ENCODE measurements at regions not wholly inside any gene's neighbourhood (a gene's known extent, or its start where the extent isn't known, plus 50 kb on each side); places are given as distances from the start of the nearest gene placed in this dataset.

DNA sequence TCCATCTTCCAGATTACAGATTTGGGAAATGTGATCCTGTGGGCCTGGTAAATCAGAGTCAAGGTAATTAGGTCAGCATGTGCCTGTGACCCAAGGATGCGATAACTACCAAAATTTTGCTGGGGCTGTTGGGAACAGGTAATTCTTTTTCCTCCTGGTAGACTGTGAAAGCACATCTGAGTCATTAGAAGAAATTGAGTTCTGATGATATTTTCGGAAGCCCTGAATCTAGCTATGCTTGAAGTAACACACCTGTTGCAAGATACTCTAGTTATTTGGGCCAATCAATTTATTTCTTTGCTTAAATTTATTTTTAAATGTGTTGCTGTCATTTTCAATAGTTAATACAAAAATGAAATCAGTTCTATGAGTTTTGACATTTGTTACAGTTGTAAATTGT is 903.6 kb downstream of the RPA4 start:
- DNase-seq = no peak

DNA sequence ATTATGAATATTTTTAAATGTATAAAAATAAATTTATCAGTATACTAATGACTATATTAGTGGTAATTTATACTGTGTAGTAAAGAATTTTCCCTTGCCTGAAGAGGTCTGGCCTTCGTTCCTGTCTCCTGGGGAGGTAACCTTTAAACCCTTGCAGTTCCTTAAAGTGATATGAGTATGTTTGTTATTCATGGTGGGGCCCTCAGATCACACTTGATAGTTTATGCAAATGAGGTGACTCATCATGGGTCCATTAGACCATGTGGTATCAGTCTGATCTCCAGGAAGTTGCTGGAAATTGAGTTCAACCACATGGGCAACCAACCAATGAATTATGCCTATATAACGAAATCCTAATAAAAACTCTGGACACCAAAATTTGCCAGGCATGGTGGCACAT is 904.1 kb downstream of the RPA4 start:
- DNase-seq = no peak

DNA sequence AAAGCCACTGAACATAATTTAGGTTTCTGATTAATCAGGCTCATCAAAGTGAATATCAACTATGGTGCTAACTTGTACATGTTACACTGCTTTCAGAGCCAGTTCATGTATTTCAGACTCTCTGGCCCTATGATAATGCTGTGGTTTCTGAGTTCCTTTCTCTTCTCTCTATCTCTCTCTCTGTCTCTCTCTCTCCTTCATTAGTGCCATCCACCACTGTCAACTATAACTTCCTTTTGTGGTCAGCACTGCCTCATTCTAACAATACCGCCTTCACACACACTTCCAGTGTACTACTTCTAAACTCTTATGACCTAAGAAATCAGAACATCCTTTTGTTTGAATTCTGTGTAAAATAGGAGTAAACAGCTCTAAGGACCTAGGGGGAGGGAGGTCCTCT is 907.1 kb downstream of the RPA4 start:
- DNase-seq = no peak

- DNase-seq = no peak
Observed at GRCh38 chrX:97797076-97797475, 913.4 kb downstream of the RPA4 start.

- DNase-seq = no peak
Observed at GRCh38 chrX:97806238-97806637, 922.5 kb downstream of the RPA4 start.

DNA sequence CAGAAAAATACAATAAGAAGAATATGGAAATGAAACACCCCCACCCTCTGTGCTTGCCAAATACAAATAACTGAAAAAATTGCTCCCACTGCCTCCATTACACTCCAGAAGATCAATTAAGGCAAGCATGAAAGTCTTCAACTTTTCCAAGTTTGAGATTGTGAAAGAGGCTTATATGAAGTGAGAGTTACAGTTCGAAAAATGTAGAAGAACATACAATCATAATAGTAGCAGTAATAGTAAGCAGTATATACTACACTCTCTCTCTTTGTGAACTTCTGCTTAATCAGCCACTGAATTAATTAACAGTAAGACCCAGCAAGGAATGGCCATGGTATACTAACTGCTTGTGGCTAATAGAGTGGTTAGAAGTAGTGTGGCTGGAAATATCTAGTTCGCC is 923.2 kb downstream of the RPA4 start:
- no peak for DNase-seq

GRCh38 chrX:97820170-97820569 is 936.5 kb downstream of the RPA4 start:
- DNase-seq = no peak

GRCh38 chrX:97828471-97828870 is 944.8 kb downstream of the RPA4 start:
- no peak for DNase-seq

- DNase-seq = no peak
Observed at GRCh38 chrX:97835969-97836368, 952.3 kb downstream of the RPA4 start.

DNA sequence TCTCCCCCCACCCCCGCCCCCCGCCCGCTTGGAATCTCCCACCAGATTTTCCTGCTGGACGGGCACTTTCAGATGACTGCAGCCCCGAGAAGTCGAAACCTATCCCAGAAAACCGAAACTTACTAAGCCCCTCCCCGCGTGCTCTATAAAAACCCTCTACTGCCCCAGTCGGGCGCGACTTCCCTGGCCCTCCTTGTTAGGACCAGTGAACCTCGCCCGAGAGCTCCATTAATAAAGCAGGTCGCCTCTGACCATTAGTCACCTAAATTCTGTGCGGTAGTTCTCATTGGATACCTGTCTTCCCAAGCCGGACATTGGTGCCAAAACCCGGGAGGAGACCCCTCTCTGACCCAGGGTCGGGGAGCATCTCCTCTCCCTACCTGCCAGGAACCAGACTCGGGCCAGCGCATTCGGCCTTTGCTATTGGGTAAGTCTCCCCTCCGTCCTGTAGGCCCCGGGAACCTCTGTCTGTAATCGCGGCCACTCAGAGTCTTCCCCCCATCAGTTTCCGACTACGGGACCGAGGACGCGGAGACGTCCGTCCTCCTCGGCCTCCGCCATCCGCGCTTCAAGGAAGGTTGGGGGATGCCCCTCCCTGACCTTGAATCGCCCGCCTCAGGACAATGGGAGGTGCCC is 958.0 kb downstream of the RPA4 start:
- DNase-seq = no peak

DNA sequence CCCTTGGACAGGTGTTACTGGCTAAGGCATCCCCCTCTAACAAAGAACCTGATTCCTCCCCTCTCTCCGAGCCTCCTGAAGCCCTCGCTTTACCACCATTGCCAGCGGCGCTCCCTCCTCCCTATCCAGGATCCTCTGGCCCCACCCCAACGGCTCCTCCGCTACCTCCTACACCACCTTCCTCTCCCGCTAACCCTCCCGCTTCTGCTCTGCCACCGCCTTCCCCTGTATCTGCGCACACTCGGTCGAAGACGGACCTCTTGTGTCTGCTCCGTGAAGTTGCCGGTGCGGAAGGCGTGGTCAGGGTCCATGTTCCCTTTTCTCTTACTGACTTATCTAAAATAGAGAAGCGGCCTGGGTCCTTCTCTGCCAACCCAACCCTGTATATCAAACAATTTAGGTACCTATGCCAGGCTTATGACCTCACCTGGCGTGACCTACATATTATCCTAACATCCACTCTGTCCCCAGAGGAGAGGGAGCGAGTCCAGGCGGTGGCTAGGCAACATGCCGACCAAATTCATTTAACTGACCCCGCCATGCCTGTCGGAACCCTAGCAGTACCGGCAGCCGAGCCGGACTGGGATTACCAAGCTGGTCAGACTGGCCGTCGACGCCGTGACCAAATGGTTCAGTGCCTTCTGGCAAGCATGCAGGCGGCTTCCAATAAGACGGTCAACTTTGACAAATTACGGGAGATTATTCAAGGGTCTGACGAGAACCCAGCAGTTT is 958.9 kb downstream of the RPA4 start:
- no peak for DNase-seq

DNA sequence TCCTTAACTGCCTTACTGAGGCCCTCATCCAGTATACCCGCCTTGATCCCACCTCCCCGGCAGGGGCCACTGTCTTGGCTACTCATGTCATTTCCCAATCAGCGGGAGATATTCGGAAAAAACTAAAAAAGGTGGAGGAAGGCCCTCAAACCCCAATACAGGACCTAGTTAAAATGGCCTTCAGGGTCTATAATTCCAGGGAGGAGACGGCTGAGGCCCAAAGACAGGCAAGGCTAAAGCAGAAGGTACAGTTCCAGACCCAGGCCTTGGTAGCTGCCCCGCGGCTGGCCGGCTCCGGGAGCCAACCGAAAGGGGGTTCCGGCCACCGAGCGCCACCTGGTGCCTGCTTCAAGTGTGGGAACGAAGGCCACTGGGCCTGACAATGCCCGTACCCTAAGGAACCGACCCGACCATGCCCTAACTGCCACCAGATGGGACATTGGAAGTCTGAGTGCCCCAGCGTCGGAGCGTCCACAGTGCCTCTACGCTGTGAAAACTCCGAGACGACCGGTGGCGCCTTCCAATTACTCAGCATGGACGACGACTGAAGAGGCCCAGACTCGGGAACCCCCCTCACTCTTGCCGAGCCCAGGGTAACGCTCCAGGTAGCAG is 959.6 kb downstream of the RPA4 start:
- no peak for DNase-seq

- DNase-seq = no peak
Observed at GRCh38 chrX:97844161-97844560, 960.5 kb downstream of the RPA4 start.

- no peak for DNase-seq
Observed at GRCh38 chrX:97844943-97845342, 961.2 kb downstream of the RPA4 start.

GRCh38 chrX:97845451-97845850 is 961.7 kb downstream of the RPA4 start:
- DNase-seq = no peak

DNA sequence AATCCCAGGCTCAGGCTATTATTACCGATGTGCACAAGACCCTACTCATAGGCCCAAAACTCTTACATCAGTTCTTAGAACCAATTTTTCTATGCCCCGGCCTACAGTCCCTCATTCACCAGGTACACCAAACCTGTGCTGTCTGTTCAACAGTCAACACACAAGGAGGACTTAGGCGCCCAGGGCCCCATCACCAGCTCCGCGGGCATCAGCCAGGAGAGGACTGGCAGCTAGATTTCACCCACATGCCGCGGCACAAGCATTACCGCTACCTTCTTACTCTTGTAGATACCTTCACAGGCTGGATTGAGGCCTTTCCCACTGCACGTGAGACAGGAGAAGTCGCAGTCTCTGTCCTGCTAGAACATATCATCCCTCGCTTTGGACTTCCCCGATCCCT is 962.5 kb downstream of the RPA4 start:
- no peak for DNase-seq

DNA sequence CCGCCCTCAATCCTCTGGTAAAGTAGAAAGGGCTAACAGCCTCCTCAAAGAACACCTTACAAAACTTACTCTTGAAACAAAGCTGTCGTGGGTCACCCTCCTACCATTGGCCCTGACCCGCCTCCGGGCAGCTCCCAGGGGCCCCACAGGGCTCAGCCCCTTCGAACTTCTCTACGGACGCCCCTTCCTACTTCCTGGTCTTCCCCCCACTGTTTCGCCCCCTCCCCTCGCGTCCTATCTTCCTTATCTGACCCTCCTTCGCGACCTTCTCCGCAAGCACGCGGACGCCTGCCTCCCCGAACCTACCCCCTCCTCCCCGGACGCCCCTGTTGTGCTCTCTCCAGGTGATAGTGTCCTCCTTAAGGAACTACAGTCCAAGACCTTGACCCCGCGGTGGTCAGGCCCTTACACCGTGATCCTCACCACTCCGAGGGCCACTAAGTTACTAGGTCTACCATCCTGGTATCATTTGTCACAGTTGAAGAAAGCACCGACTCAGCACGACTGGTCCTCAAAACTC is 963.1 kb downstream of the RPA4 start:
- no peak for DNase-seq

- no peak for DNase-seq
Observed at GRCh38 chrX:97847885-97848679, 964.4 kb downstream of the RPA4 start.

- no peak for DNase-seq
Observed at GRCh38 chrX:97849951-97850350, 966.2 kb downstream of the RPA4 start.

DNA sequence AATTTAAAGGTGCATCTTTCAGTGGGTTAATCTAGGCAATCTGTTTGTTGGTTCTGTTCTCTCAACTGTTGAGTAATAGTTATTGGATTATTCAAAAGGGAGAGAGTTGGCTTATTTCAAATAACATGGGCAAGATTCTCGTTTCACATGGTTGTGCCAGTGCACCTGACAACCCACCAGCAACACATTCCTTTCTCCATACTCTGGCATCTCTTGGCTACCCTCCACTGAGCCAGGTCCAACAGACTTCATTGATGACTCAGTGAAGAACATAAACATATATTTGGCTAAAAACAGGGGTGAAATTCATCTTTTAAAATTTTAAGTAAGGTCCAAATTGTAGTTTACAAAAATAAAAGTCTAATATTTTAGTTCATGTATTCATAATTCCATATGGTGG is 967.2 kb downstream of the RPA4 start:
- no peak for DNase-seq

- DNase-seq = no peak
Observed at GRCh38 chrX:97854086-97854485, 970.4 kb downstream of the RPA4 start.

DNA sequence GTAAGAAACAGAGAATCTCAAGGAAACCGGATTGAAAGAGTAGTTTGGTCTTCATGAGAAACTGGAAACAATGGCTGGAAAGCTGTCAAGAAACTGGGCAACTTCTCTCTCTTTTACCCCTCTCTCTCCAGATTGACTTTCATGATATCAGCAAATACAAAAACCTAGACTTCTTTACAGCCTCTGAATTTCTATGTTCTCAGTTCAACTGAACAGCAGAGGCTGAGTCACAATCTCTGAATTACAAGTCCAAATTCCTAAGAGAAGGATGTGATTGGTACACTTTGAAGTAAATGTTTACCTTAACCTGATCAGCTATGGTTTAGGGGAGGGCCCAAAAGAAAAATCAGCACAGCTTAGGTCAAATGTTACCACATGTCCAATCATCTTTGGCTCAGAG is 974.9 kb downstream of the RPA4 start:
- no peak for DNase-seq

DNA sequence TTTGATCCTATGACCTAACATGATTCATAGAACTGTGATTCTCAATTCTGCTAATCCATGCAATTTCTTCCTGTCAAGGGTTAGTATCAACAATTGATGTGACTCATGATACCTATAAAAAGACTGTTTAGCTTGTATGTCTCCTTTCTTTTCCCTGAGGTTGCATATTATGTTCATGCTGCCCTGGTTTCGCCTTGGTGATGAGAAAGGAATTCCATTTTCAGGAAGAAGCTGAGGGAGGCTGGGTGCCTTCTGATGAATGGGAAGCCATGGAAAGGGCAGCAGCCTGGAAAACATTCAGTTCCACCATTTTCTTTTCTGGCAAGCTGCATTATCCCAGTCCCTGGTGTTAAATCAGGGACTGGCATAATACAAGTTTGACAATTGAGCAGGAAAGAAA is 976.5 kb downstream of the RPA4 start:
- no peak for DNase-seq

Data from activated CD4-positive, alpha-beta T cell treated with anti-CD3 and anti-CD28 coated beads for 48 hours (primary cell).